ENCODE measurements at regions not wholly inside any gene's neighbourhood (a gene's known extent, or its start where the extent isn't known, plus 50 kb on each side); places are given as distances from the start of the nearest gene placed in this dataset.

GRCh38 chr12:4112290-4112689 is 161.3 kb upstream of the CCND2 start:
- Histone ChIP-seq H3K4me3 (ENCODE audit: low read length in 3 of 3) (no peak overlapping the region), H3K27me3 (ENCODE audit: control insufficient read depth in 3 of 3, insufficient read depth in 3 of 3, low read length in 3 of 3) (peaks cover 11 to 32% (median 14%) of the 10 kb centered on the region in 3 donors), H3K9ac (ENCODE audit: low read depth in 1 of 3, low read length in 3 of 3) (no peak overlapping the region), H3K36me3 (ENCODE audit: control insufficient read depth in 3 of 3, insufficient read depth in 3 of 3, low read length in 3 of 3) (no peaks in the 10 kb centered on the region), H3K4me1 (ENCODE audit: control insufficient read depth in 3 of 3, insufficient read depth in 3 of 3, low read length in 3 of 3) (peaks cover 0 to 12% (median 11%) of the 10 kb centered on the region in 3 donors), H3K27ac (ENCODE audit: low read depth, low read length) (no peak overlapping the region), H3K9me3 (ENCODE audit: control insufficient read depth in 3 of 3, low read length in 3 of 3) (no peaks in the 10 kb centered on the region)

- Histone ChIP-seq H3K9me3 (ENCODE audit: control insufficient read depth in 3 of 3, low read length in 3 of 3) (no peaks in the 10 kb centered on the region), H3K9ac (ENCODE audit: low read depth in 1 of 3, low read length in 3 of 3) (no peak overlapping the region), H3K27ac (ENCODE audit: low read depth, low read length) (no peak overlapping the region), H3K4me3 (ENCODE audit: low read length in 3 of 3) (no peak overlapping the region), H3K27me3 (ENCODE audit: control insufficient read depth in 3 of 3, insufficient read depth in 3 of 3, low read length in 3 of 3) (peaks cover 11 to 37% (median 24%) of the 10 kb centered on the region in 3 donors), H3K36me3 (ENCODE audit: control insufficient read depth in 3 of 3, insufficient read depth in 3 of 3, low read length in 3 of 3) (no peaks in the 10 kb centered on the region), H3K4me1 (ENCODE audit: control insufficient read depth in 3 of 3, insufficient read depth in 3 of 3, low read length in 3 of 3) (peaks cover 0 to under 1% (median 0%) of the 10 kb centered on the region in 3 donors)
Measured at GRCh38 chr12:4111010-4111409, 162.6 kb upstream of the CCND2 start.

- Histone ChIP-seq H3K9me3 (ENCODE audit: control insufficient read depth in 3 of 3, low read length in 3 of 3) (no peaks in the 10 kb centered on the region), H3K9ac (ENCODE audit: low read depth in 1 of 3, low read length in 3 of 3) (no peak overlapping the region), H3K27me3 (ENCODE audit: control insufficient read depth in 3 of 3, insufficient read depth in 3 of 3, low read length in 3 of 3) (peaks cover 11 to 27% (median 21%) of the 10 kb centered on the region in 3 donors), H3K36me3 (ENCODE audit: control insufficient read depth in 3 of 3, insufficient read depth in 3 of 3, low read length in 3 of 3) (no peaks in the 10 kb centered on the region), H3K4me3 (ENCODE audit: low read length in 3 of 3) (no peak overlapping the region), H3K27ac (ENCODE audit: low read depth, low read length) (no peak overlapping the region), H3K4me1 (ENCODE audit: control insufficient read depth in 3 of 3, insufficient read depth in 3 of 3, low read length in 3 of 3) (no peaks in the 10 kb centered on the region)
Measured at GRCh38 chr12:4109826-4110225, 163.7 kb upstream of the CCND2 start.

- Histone ChIP-seq H3K9ac (ENCODE audit: low read depth in 1 of 3, low read length in 3 of 3) (no peak overlapping the region), H3K27ac (ENCODE audit: low read depth, low read length) (no peak overlapping the region), H3K4me3 (ENCODE audit: low read length in 3 of 3) (no peak overlapping the region), H3K9me3 (ENCODE audit: control insufficient read depth in 3 of 3, low read length in 3 of 3) (no peaks in the 10 kb centered on the region), H3K4me1 (ENCODE audit: control insufficient read depth in 3 of 3, insufficient read depth in 3 of 3, low read length in 3 of 3) (no peaks in the 10 kb centered on the region), H3K27me3 (ENCODE audit: control insufficient read depth in 3 of 3, insufficient read depth in 3 of 3, low read length in 3 of 3) (peaks cover 11 to 27% (median 20%) of the 10 kb centered on the region in 3 donors), H3K36me3 (ENCODE audit: control insufficient read depth in 3 of 3, insufficient read depth in 3 of 3, low read length in 3 of 3) (no peaks in the 10 kb centered on the region)
Measured at GRCh38 chr12:4108803-4109345, 164.7 kb upstream of the CCND2 start.

GRCh38 chr12:4107911-4108697 is 165.5 kb upstream of the CCND2 start:
- Histone ChIP-seq H3K4me3 (ENCODE audit: low read length in 3 of 3) (no peak overlapping the region), H3K4me1 (ENCODE audit: control insufficient read depth in 3 of 3, insufficient read depth in 3 of 3, low read length in 3 of 3) (no peaks in the 10 kb centered on the region), H3K27ac (ENCODE audit: low read depth, low read length) (no peak overlapping the region), H3K27me3 (ENCODE audit: control insufficient read depth in 3 of 3, insufficient read depth in 3 of 3, low read length in 3 of 3) (peaks cover 4 to 21% (median 12%) of the 10 kb centered on the region in 3 donors), H3K9ac (ENCODE audit: low read depth in 1 of 3, low read length in 3 of 3) (no peak overlapping the region), H3K9me3 (ENCODE audit: control insufficient read depth in 3 of 3, low read length in 3 of 3) (no peaks in the 10 kb centered on the region), H3K36me3 (ENCODE audit: control insufficient read depth in 3 of 3, insufficient read depth in 3 of 3, low read length in 3 of 3) (no peaks in the 10 kb centered on the region)

- no peaks in the 10 kb centered on the region for H3K9me3 ChIP-seq (ENCODE audit: control insufficient read depth in 3 of 3, low read length in 3 of 3)
- H3K4me1 ChIP-seq (ENCODE audit: control insufficient read depth in 3 of 3, insufficient read depth in 3 of 3, low read length in 3 of 3) = no peaks in the 10 kb centered on the region
- H3K4me3 ChIP-seq (ENCODE audit: low read length in 3 of 3) = no peak overlapping the region
- no peak overlapping the region for H3K9ac ChIP-seq (ENCODE audit: low read depth in 1 of 3, low read length in 3 of 3)
- H3K36me3 ChIP-seq (ENCODE audit: control insufficient read depth in 3 of 3, insufficient read depth in 3 of 3, low read length in 3 of 3) = no peaks in the 10 kb centered on the region
- H3K27ac ChIP-seq (ENCODE audit: low read depth, low read length) = no peak overlapping the region
- H3K27me3 ChIP-seq (ENCODE audit: control insufficient read depth in 3 of 3, insufficient read depth in 3 of 3, low read length in 3 of 3) = peaks cover 0 to 19% (median 10%) of the 10 kb centered on the region in 3 donors
Measured at GRCh38 chr12:4107436-4107878, 166.1 kb upstream of the CCND2 start.

GRCh38 chr12:4106621-4107020 is 166.9 kb upstream of the CCND2 start:
- no peaks in the 10 kb centered on the region for H3K4me1 ChIP-seq (ENCODE audit: control insufficient read depth in 3 of 3, insufficient read depth in 3 of 3, low read length in 3 of 3)
- no peak overlapping the region for H3K9ac ChIP-seq (ENCODE audit: low read depth in 1 of 3, low read length in 3 of 3)
- H3K4me3 ChIP-seq (ENCODE audit: low read length in 3 of 3) = no peak overlapping the region
- H3K27me3 ChIP-seq (ENCODE audit: control insufficient read depth in 3 of 3, insufficient read depth in 3 of 3, low read length in 3 of 3) = peaks cover 0 to 19% (median 10%) of the 10 kb centered on the region in 3 donors
- H3K9me3 ChIP-seq (ENCODE audit: control insufficient read depth in 3 of 3, low read length in 3 of 3) = no peaks in the 10 kb centered on the region
- H3K36me3 ChIP-seq (ENCODE audit: control insufficient read depth in 3 of 3, insufficient read depth in 3 of 3, low read length in 3 of 3) = no peaks in the 10 kb centered on the region
- no peak overlapping the region for H3K27ac ChIP-seq (ENCODE audit: low read depth, low read length)

- no peaks in the 10 kb centered on the region for H3K36me3 ChIP-seq (ENCODE audit: control insufficient read depth in 3 of 3, insufficient read depth in 3 of 3, low read length in 3 of 3)
- H3K27ac ChIP-seq (ENCODE audit: low read depth, low read length) = no peak overlapping the region
- no peaks in the 10 kb centered on the region for H3K4me1 ChIP-seq (ENCODE audit: control insufficient read depth in 3 of 3, insufficient read depth in 3 of 3, low read length in 3 of 3)
Measured at GRCh38 chr12:4104722-4105244, 168.8 kb upstream of the CCND2 start.

GRCh38 chr12:4099276-4099675 is 174.3 kb upstream of the CCND2 start:
- Histone ChIP-seq H3K36me3 (ENCODE audit: control insufficient read depth in 3 of 3, insufficient read depth in 3 of 3, low read length in 3 of 3) (no peaks in the 10 kb centered on the region), H3K27me3 (ENCODE audit: control insufficient read depth in 3 of 3, insufficient read depth in 3 of 3, low read length in 3 of 3) (peaks cover 0 to 3% (median 0%) of the 10 kb centered on the region in 3 donors), H3K27ac (ENCODE audit: low read depth, low read length) (no peak overlapping the region), H3K9ac (ENCODE audit: low read depth in 1 of 3, low read length in 3 of 3) (no peak overlapping the region), H3K9me3 (ENCODE audit: control insufficient read depth in 3 of 3, low read length in 3 of 3) (no peaks in the 10 kb centered on the region), H3K4me3 (ENCODE audit: low read length in 3 of 3) (no peak overlapping the region), H3K4me1 (ENCODE audit: control insufficient read depth in 3 of 3, insufficient read depth in 3 of 3, low read length in 3 of 3) (no peaks in the 10 kb centered on the region)

More at GRCh38 chr12:4104722-4105244, 168.8 kb upstream of the CCND2 start:
- Histone ChIP-seq H3K4me3 (ENCODE audit: low read length in 3 of 3) (no peak overlapping the region), H3K9ac (ENCODE audit: low read depth in 1 of 3, low read length in 3 of 3) (no peak overlapping the region), H3K9me3 (ENCODE audit: control insufficient read depth in 3 of 3, low read length in 3 of 3) (no peaks in the 10 kb centered on the region), H3K27me3 (ENCODE audit: control insufficient read depth in 3 of 3, insufficient read depth in 3 of 3, low read length in 3 of 3) (peaks cover 0 to 10% (median 6%) of the 10 kb centered on the region in 3 donors)

All from skeletal muscle tissue (tissue), 3 donors.